HepG2 (cell line): ENCODE measurements at regions not wholly inside any gene's neighbourhood (a gene's known extent, or its start where the extent isn't known, plus 50 kb on each side); places are given as distances from the start of the nearest gene placed in this dataset.

Experiments
- BCL6 ChIP-seq: IDR thresholded peaks from 2 replicates; pipeline ENCODE4 v1.6.1; 2016; ENCODE audit warnings: missing genetic modification reagents, missing compliant biosample characterization
- CSRNP1 ChIP-seq: sonication (generic); formaldehyde crosslinking; IDR thresholded peaks from 2 replicates; pipeline ENCODE4 v1.8.1; 2023; ENCODE audit warnings: mild to moderate bottlenecking, missing genetic modification reagents
- CTCF ChIP-seq: sonication (generic); formaldehyde crosslinking; IDR thresholded peaks from 2 replicates; pipeline ENCODE4 v1.5.0; 2020; ENCODE audit warnings: mild to moderate bottlenecking, missing genetic modification reagents, moderate library complexity
- HCFC1 ChIP-seq: fragments of 150-350 bp; IDR thresholded peaks from 2 replicates; pipeline ENCODE4 v1.6.1; 2014; ENCODE audit warnings: low read depth, low read length
- HIVEP1 ChIP-seq: sonication (generic); formaldehyde crosslinking; IDR thresholded peaks from 2 replicates; pipeline ENCODE4 v1.4.0; 2020; ENCODE audit warnings: mild to moderate bottlenecking, missing genetic modification reagents
- HMGXB4 ChIP-seq, 2 experiments: sonication (generic) in 1 of 2; formaldehyde crosslinking in 1 of 2; IDR thresholded peaks; 2 replicates each; pipeline versions ENCODE4 v1.4.0 to v1.6.1; 2018 to 2020; ENCODE audit warnings: missing genetic modification reagents in 2 of 2, borderline replicate concordance in 1 of 2, low read depth in 1 of 2, mild to moderate bottlenecking in 1 of 2, missing biosample characterization in 1 of 2
- IKZF4 ChIP-seq: sonication (generic); formaldehyde crosslinking; IDR thresholded peaks from 2 replicates; pipeline ENCODE4 v1.5.1; 2020; ENCODE audit warnings: borderline replicate concordance, mild to moderate bottlenecking, low read depth, missing genetic modification reagents; ENCODE audit errors: not compliant biosample characterization
- NR2F2 ChIP-seq: IDR thresholded peaks from 2 replicates; pipeline ENCODE4 v1.6.1; 2012; ENCODE audit warnings: low read depth, inconsistent platforms, borderline replicate concordance
- PBX3 ChIP-seq: sonication (generic); formaldehyde crosslinking; IDR thresholded peaks from 2 replicates; pipeline ENCODE4 v1.8.1; 2023; ENCODE audit warnings: missing genetic modification reagents, inconsistent platforms, borderline replicate concordance
- RARG ChIP-seq: sonication (generic); formaldehyde crosslinking; IDR thresholded peaks from 2 replicates; pipeline ENCODE4 v1.4.0; 2020; ENCODE audit warnings: low read depth, mild to moderate bottlenecking, missing genetic modification reagents
- ZBTB39 ChIP-seq: sonication (generic); formaldehyde crosslinking; IDR thresholded peaks from 2 replicates; pipeline ENCODE4 v1.5.0; 2020; ENCODE audit warnings: missing genetic modification reagents
- ZFP41 ChIP-seq: sonication (generic); formaldehyde crosslinking; IDR thresholded peaks from 2 replicates; pipeline ENCODE4 v1.4.0; 2020; ENCODE audit warnings: mild to moderate bottlenecking, missing genetic modification reagents, borderline replicate concordance
- ZNF3 ChIP-seq: IDR thresholded peaks from 2 replicates; pipeline ENCODE4 v1.7.0; 2017; ENCODE audit warnings: inconsistent platforms
- ZNF354B ChIP-seq: sonication (generic); formaldehyde crosslinking; IDR thresholded peaks from 2 replicates; pipeline ENCODE4 v1.8.0; 2022; ENCODE audit warnings: mild to moderate bottlenecking, missing genetic modification reagents
- ZNF430 ChIP-seq: sonication (generic); formaldehyde crosslinking; IDR thresholded peaks from 2 replicates; pipeline ENCODE4 v1.9.0; 2021; ENCODE audit warnings: mild to moderate bottlenecking, missing genetic modification reagents
- ZNF510 ChIP-seq: sonication (generic); formaldehyde crosslinking; IDR thresholded peaks from 2 replicates; pipeline ENCODE4 v1.4.0; 2020; ENCODE audit warnings: low read depth, mild to moderate bottlenecking, missing genetic modification reagents
- ZNF530 ChIP-seq: sonication (generic); formaldehyde crosslinking; IDR thresholded peaks from 2 replicates; pipeline ENCODE4 v1.5.0; 2020; ENCODE audit warnings: low read depth, mild to moderate bottlenecking, missing genetic modification reagents
- ZNF564 ChIP-seq: sonication (generic); formaldehyde crosslinking; IDR thresholded peaks from 2 replicates; pipeline ENCODE4 v1.8.1; 2023; ENCODE audit warnings: mild to moderate bottlenecking, missing genetic modification reagents
- ZNF709 ChIP-seq: sonication (generic); formaldehyde crosslinking; IDR thresholded peaks from 2 replicates; pipeline ENCODE4 v1.5.0; 2020; ENCODE audit warnings: mild to moderate bottlenecking, missing genetic modification reagents
- ZSCAN30 ChIP-seq: sonication (generic); formaldehyde crosslinking; IDR thresholded peaks from 2 replicates; pipeline ENCODE4 v1.5.0; 2020; ENCODE audit warnings: mild to moderate bottlenecking, missing genetic modification reagents
- ZSCAN31 ChIP-seq: sonication (generic); formaldehyde crosslinking; IDR thresholded peaks from 2 replicates; pipeline ENCODE4 v1.5.0; 2020; ENCODE audit warnings: low read depth, mild to moderate bottlenecking, missing genetic modification reagents

- TF ChIP-seq ZNF709 (CRISPR knock-in tag) (peak; percentile 59; the same call in 1 of the 2 replicates), IKZF4 (no peak), ZBTB39 (CRISPR knock-in tag) (peak; percentile 28; the same call in 1 of the 2 replicates), HCFC1 (no peak), ZNF3 (no peak), ZNF354B (CRISPR knock-in tag) (no peak), CTCF (CRISPR knock-in tag) (no peak), RARG (CRISPR knock-in tag) (no peak), ZFP41 (CRISPR knock-in tag) (no peak), ZSCAN30 (CRISPR knock-in tag) (no peak), BCL6 (CRISPR knock-in tag) (peak; percentile 89), PBX3 (CRISPR knock-in tag) (no peak), ZNF564 (CRISPR knock-in tag) (0 out of 2 replicates have a peak, but pooled peaks have one; percentile 29), HIVEP1 (CRISPR knock-in tag) (no peak), HMGXB4 (CRISPR knock-in tag; IDR thresholded peaks at IDR 0.05; ENCODE audit: borderline replicate concordance in 1 of 2, low read depth in 1 of 2) (no peak; a peak in 1 of 4 replicates), NR2F2 (peak; percentile 91), ZSCAN31 (CRISPR knock-in tag) (peak; percentile 46; the same call in 1 of the 2 replicates), ZNF510 (no peak), ZNF430 (peak; percentile 70; the same call in 1 of the 2 replicates), CSRNP1 (CRISPR knock-in tag) (no peak; the same call in 1 of the 2 replicates), ZNF530 (CRISPR knock-in tag) (no peak)
Observed at GRCh38 chr2:8138923-8139667, 542.8 kb upstream of the ID2 start (continued).
